ENCODE measurements at regions not wholly inside any gene's neighbourhood (a gene's known extent, or its start where the extent isn't known, plus 50 kb on each side); places are given as distances from the start of the nearest gene placed in this dataset.
"Not testable (repeated sequence)": the region's sequence is repeated elsewhere in the genome, so short reads cannot be mapped to it uniquely, and the experiment has no call there.

DNA sequence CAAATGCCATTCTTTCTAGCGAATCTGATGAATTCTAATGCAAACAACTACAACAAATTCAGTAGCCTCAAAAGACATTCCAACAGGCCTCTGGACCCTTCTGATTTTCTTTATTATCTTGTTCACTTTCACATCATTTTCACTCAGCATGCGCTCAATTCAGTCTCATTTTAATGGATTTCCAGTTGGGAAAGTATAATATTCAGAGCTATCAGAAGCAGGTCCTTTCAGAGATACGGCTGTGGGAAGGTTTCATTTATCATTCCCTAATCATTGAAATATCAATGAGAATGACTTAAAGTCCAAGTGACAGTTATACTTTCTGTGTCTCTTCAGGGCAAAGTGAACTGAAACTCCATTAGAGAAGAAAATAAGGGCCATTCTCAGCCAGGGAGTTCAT, 1083.7 kb upstream of the FLRT2 start:
- DNase-seq (ENCODE audit: low spot score), result no peak

- DNase-seq (ENCODE audit: low spot score), result no peak
These were observed 1076.5 kb upstream of the FLRT2 start for GRCh38 chr14:84453307-84453950.

DNA sequence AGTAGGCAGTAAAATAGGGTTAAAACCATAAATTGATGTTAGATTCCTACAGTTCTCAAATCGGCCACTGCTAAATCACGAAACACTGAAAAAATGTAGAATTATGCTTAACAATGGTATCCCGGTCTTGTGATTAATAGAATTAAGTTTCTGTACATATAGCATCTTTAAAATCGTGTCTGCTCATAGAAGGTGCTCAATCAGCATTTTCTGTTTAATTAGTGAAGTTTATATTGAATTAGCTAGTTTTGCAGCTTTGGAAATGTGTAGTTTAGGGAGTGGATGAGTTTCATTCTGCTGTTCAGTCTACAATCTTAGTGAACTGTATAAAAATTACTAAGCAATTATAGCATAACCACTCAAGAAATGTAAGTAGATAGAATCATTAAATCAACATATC, 1075.8 kb upstream of the FLRT2 start:
- DNase-seq (ENCODE audit: low spot score), result no peak

DNA sequence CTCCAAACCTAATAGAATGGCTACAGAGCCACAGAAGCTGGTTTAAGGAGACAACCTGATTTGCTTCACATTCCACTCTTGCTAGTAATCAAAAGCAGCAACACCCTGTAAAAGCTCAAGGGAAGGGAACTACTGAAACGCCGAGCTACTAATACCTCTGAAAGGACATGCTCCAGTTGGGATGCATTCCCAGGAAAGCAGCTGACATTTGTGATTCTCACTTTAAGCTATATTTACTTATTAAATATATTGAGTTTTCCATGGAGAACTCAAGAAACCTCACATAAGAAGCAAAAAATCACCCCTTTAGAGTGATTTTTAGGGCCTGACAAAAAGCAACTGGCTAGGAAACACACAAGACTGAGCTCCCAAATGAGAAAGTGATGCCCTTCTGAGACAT, 1073.0 kb upstream of the FLRT2 start:
- no peak for DNase-seq (ENCODE audit: low spot score)

GRCh38 chr14:84458881-84459280, 1071.1 kb upstream of the FLRT2 start:
- DNase-seq (ENCODE audit: low spot score), result no peak

DNA sequence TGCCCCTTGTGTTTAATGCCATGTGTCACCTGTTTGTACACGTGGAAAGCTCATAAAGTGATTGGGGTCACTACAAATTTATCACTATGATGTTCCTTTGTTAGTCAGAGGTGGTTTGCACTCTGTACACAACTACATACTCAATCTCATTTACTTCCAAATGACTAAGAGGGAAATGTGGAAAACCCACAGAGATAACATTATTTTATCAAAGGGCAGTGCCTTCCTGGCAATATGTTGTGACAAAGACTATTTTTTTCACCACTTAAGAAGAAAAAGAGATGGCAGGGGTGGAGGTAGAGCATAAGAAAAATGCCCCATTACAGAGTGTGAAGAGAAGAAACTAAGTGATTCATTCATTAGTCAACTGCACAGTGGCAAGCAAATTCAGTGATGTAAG, 1064.1 kb upstream of the FLRT2 start:
- no peak for DNase-seq (ENCODE audit: low spot score)

DNA sequence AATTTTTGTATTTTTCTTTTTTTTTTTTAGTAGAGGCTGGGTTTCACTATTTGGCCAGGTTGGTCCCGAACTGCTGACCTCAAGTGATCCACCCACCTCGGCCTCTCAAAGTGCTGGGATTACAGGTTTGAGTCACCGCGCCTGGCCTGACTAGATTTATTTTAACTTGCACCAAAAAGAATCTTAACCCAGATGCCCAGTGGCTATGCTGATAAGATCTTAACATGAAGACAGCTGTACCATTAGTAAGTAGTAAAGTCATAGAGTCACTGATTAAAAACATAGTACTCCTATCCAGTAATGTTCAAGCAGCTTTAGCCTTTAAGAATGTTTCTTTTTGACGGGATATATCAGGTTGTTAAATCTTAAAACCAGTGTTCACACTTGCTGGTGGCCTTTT, 1061.8 kb upstream of the FLRT2 start:
- no peak for DNase-seq (ENCODE audit: low spot score)

GRCh38 chr14:84477996-84478395, 1051.9 kb upstream of the FLRT2 start:
- no peak for DNase-seq (ENCODE audit: low spot score)

GRCh38 chr14:84482256-84483071, 1047.5 kb upstream of the FLRT2 start:
- DNase-seq (ENCODE audit: low spot score), result no peak

- DNase-seq (ENCODE audit: low spot score), result no peak
These were observed 1046.9 kb upstream of the FLRT2 start for GRCh38 chr14:84483072-84483420.

DNA sequence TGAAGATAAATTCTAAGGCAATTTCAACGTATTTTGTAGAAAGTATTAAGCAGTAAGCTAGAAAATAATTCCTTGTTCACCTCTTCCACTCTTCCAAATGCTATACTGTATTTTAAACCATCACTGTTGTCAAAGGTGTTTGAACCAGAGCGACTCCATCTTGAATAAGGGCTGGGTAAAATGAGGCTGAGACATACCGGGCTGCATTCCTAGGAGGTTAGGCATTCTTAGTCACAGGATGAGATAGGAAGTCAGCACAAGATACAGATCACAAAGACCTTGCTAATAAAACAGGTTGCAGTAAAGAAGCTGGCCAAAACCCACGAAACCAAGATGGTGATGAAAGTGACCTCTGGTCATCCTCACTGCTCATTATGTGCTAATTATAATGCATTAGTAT, 1045.7 kb upstream of the FLRT2 start:
- not testable (repeated sequence) for DNase-seq (ENCODE audit: low spot score)

GRCh38 chr14:84485036-84485435, 1044.9 kb upstream of the FLRT2 start:
- no peak for DNase-seq (ENCODE audit: low spot score)

DNA sequence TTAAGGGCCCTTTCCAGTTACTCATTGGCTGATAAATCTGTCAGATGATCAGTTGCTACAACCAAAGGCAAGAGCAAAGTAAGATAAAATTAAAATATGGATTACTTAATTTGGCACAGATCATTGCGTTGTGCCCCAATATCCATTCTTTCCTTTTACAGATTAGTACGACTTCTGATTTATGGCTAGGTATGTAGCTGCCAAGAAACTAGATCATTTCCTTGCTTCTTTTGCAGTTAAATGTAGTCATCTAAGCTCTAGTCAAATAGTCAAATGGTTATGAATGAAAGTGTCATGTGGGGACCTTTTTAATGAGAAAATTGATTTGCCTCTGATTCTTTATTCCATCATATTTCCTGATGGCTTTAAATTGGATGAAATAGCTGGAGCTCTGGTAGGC, 1039.9 kb upstream of the FLRT2 start:
- DNase-seq (ENCODE audit: low spot score), result no peak

DNA sequence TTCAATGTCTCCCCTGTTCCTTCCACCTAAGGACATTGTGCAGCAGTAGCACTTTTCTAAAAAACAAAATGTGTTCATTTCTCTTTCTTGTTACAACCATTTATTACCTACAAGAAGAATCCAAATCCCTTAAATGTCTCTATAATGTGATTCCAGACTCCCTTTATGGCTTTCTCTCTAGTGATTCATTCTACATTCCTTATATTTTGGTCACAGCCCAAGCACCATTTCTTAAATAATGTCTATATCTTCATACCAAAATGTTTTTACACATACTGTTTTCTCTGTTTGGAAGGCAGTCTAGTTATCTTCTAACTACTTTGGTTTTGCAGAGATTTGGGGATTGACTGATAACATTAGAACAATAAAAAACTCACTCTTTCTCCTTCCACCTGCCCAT, 1037.3 kb upstream of the FLRT2 start:
- DNase-seq (ENCODE audit: low spot score), result no peak

DNA sequence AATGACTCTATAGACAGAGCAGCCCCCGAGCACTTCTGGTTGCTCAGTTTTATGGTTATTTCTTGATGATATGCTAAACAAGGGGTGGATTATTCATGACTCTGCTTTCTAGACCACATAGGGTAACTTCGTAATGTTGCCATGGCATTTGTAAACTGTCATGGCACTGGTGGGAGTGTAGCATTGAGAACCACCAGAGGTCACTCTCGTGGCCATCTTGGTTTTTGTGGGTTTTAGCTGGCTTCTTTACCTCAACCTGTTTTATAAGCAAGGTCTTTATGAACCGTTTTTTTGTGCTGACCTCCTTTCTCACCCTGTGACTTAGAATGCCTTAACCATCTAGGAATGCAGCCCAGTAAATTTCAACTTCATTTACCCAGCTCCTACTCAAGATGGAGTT, 1036.2 kb upstream of the FLRT2 start:
- DNase-seq (ENCODE audit: low spot score), result no peak

DNA sequence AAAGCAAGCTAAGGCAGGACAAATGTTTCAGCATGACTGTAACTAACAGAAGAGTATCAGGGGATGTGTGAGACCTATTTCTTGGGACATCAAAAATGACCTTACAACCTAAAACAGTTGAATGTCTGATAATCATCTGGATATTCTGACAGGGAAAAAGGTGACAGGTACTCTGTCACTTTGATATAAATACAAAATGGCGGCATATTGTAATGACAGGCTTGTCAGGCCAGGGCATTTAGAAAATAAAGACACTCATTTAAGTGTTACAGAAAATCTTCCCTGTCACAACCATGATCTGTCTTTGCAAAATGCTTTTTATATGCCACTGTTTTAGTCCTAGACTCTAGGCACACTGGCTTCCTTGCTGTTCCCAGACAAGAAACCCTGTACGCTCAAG, 1033.3 kb upstream of the FLRT2 start:
- DNase-seq (ENCODE audit: low spot score), result no peak

DNA sequence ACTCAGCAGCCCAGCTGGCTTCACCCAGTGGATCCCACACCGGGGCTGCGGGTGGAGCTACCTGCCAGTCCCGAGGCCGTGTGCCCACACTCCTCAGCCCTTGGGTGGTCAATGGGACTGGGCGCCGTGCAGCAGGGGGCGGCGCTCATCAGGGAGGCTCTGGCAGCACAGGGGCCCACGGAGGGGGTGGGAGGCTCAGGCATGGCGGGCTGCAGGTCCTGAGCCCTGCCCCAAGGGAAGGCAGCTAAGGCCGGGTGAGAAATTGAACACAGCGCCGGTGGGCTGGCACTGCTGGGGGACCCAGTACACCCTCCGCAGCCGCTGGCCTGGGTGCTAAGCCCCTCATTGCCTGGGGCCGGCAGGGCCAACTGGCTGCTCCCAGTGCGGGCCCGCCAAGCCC, 1017.1 kb upstream of the FLRT2 start:
- not testable (repeated sequence) for DNase-seq (ENCODE audit: low spot score)

DNA sequence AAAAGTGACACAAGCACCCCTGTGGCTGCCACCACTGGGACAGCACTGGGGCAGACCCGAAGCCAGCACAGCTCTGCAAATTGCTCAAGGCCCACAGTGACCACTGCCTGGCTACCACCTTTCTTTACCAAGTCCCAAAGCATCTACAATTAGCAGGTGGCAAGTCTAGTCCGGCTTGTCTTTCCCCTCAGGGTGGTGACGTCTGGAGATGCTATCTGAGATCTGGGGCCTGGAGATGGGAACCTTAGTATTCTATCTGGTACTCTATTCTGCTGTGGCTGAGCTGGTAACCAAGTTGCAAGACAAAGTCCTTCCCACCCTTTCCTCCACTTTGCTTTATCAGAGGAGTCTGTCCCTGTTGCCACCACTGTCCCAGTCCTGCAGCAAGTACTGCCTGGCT, 1010.1 kb upstream of the FLRT2 start:
- no peak for DNase-seq (ENCODE audit: low spot score)

- no peak for DNase-seq (ENCODE audit: low spot score)
These were observed 1009.1 kb upstream of the FLRT2 start for GRCh38 chr14:84520711-84521338.

DNA sequence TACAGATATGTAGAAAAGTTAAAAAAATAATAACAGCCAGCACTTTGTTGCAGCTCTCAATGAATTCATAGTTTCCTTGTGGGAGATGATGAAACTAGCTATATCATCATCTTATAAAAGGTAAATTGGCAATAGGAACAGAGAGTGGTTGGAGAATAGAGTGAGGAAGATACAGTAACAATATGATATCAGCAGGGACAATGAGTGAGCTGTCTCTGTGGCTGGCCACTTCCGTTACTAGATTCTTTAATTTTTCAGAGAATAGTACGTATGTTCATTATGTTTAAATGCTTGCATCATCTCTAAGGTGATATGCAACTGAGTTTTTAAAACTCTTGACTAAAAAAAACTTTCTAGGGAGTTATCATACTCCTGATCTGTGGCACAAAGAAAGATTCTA, 1006.2 kb upstream of the FLRT2 start:
- DNase-seq (ENCODE audit: low spot score), result no peak

DNA sequence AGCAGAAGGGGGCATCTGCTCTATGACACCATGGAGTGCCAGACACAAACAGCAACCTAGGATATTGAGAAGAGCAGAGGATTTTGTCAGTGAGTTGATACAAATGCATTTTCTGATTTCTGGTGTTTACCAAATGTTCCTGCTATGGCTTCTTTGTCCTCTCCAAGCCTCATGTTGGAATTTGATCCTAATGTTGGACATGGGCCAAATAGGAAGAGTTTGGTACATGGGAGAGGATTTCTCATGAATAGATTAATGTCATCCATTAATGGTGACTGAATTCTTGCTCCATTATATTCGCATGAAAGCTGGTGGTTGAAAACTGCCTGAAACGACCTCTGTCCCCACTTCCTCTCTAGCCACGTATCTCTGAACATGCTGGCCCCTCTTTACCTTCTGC, 1002.2 kb upstream of the FLRT2 start:
- DNase-seq (ENCODE audit: low spot score), result no peak

DNA sequence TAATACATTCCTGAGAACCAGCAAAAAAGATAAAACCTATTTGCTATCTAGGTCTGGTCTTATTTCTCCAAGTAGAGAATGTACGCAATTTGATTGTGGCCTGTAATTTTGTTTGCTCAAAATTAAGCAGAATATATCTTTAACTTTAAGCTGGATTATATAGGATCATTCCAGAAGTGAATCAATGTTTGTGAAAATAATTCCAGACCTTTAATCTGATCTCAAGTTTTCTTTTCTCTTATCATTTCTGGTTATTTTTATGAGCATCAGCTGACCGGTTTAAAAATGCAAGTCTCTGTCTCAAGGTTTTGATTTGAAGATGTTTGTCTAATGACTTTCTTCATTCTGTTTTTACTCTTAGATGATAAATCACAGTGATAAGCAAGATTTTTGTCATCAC, 997.9 kb upstream of the FLRT2 start:
- no peak for DNase-seq (ENCODE audit: low spot score)

GRCh38 chr14:84533181-84533725, 996.7 kb upstream of the FLRT2 start:
- no peak for DNase-seq (ENCODE audit: low spot score)
